ENCODE measurements at regions not wholly inside any gene's neighbourhood (a gene's known extent, or its start where the extent isn't known, plus 50 kb on each side); places are given as distances from the start of the nearest gene placed in this dataset.

DNA sequence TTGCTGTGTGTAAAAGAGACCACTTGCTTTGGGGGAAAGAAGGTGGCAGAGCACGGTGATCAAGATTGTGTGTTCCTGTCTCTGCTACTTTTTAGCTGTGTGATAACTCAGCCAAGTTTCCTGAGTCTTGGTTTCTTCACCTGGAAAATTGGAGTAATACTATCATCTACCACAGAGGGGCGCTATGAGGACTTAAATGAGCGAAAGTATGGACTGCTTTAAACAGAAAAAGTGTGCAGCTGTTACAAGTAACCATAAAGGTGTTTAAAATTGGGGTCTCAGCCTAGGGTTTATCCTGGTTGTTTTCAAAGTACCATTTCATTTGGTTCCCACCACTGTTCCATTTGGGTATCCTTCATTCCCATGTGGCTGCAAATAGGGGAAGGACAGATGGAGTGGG lies 65.9 kb upstream of the WSCD2 start:
- TF ChIP-seq POLR2A (IDR thresholded peaks at IDR 0.05; ENCODE audit: low read length) (no peak), GATA1 (IDR thresholded peaks at IDR 0.05; ENCODE audit: low read depth, low read length) (no peak)
